Kidney glomerular epithelial cell (primary cell): ENCODE measurements at regions not wholly inside any gene's neighbourhood (a gene's known extent, or its start where the extent isn't known, plus 50 kb on each side); places are given as distances from the start of the nearest gene placed in this dataset.

Experiments used
- DNase-seq: peaks from one replicate; lab custom pipeline; 2025; lab: John Stamatoyannopoulos, UW

- no peak for DNase-seq
Observed at GRCh38 chr9:82621447-82621846, 441.5 kb downstream of the RASEF start.

DNA sequence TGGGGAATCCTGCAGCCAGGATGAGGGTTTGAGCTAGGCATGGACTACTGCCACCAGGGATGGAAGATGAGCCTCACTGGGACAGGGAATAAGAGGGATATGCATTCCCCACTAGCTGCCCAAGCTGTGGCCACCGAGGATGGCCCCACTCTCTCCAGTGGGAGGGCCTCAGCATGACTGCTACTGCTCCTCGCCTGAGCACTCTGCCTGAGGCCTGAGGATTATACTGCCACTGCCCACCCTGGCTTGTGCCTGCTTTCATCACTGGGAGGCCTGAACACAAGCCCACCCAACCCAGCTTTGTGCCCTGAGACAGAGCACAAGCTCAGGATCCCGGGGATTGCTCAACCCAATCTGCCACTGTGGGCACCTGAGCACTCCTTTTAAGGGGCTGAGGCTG, 425.6 kb downstream of the RASEF start:
- DNase-seq = no peak

- no peak for DNase-seq
Observed at GRCh38 chr9:82645600-82645999, 417.3 kb downstream of the RASEF start.

DNA sequence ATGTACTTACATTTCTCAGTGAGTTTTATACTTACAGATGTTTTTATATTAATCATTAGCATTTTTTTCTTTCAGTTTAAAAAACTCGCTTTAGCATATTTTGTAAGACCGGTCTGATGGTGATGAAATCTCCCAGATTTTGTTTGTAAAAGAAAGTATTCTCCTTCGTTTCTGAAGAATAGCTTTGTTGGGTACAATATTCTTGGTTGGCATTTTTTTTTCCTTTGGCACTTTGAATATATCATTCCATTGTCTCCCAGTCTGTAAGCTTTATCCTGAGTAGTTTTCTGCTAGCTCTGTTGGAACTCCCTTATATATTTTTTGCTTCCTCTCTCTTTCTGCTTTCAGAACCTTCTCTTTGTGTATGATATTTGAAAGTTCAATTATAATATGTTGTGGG, 412.6 kb downstream of the RASEF start:
- DNase-seq = no peak

GRCh38 chr9:82651474-82651873, 411.5 kb downstream of the RASEF start:
- no peak for DNase-seq

- DNase-seq = no peak
Observed at GRCh38 chr9:82665324-82665723, 397.6 kb downstream of the RASEF start.

DNA sequence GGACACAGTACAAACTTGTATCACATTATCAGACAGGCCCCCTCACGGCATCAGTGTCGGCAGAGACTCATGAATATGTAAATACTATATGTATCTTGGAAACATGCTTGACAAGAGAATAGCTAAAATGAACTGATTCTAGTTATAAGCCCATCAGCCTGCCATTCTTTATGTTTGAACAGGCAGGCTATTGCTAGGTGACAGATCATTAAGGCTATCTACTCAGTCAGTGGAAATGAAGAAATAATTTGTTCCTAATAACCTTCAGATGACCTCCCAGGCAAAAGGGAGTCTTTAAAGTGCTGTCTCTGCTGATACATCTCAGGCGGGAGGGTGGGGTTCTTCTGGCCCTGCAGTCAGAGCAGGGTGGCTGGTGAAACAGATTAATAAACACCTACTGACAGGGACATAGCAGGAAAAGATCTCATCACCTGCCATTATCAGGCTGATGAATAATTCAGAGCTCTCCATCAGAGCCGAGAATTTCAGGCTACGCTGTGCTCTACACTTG, 394.2 kb downstream of the RASEF start:
- no peak for DNase-seq

GRCh38 chr9:82670000-82670399, 392.9 kb downstream of the RASEF start:
- no peak for DNase-seq

DNA sequence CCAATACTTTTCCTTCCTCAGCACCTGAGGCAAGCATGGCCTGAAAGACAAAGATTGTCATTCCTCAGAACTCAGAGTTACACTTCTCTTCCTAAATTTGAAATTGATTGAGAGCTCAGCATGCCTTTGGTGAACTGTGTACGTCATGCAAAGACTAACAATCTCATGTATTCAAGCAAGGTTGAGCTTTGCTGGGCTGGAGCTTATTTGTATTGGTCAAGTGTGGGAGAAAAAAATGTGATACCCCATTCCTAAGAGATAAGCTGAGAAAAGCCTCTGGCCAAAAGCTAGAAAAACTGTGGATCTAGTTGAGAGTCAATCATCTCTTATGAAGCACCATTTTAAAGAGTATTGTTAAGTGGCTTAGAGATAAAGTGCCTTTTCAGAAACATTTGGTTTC, 392.2 kb downstream of the RASEF start:
- DNase-seq = no peak

DNA sequence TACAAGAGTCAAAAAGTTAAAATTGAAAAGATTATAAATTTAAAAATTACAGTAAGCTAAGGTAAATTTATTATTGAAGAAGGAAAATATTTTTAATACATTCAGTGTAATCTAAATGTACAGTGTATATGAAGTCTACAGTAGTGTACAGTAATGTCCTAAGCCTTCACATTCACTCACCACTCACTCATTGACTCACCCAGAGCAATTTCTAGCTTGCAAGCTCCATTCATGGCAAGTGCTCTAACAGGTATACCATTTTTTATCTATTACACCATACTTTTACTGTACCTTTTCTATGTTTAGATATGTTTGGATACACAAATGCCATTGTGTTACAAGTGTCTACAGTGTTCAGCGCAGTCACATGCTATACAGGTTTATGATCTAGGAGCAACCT, 389.7 kb downstream of the RASEF start:
- no peak for DNase-seq

DNA sequence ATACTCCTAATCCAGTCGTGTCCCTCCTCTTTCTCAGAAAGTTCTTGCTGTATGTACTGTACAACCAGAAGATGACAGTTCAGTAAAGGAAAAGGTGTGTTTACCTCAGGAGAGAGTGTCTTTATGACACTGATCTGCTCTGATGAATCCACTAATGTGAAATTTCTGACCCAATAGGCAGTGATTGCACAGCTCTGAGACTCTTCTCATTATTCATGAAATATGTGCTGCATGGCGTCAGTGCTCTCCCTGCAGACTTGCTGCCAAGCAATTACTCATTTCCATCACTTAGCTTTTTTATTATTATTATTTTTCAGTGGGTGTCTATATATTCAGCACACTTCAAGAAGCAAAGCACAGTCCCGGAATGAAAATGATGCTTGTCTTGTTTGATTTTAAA, 389.0 kb downstream of the RASEF start:
- DNase-seq = no peak

GRCh38 chr9:82675102-82675501, 387.8 kb downstream of the RASEF start:
- no peak for DNase-seq

DNA sequence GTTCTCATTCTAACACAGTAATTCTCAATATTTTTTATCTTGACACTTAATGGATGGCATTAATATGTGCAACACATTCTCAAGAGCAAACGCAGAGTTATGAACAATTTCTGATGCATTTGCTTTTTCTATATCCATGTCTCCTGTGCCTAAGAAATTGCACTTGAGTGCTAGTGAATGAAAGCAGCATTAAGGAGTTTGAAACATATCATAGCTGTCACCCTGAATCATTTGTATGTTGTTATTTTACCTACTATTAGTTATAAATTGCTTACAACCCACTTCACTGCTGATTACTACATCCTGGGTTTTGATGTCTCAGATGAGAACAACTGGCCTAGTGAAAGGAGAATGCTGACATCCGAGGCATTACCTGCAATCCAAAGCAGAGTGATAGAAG, 387.3 kb downstream of the RASEF start:
- DNase-seq = no peak

DNA sequence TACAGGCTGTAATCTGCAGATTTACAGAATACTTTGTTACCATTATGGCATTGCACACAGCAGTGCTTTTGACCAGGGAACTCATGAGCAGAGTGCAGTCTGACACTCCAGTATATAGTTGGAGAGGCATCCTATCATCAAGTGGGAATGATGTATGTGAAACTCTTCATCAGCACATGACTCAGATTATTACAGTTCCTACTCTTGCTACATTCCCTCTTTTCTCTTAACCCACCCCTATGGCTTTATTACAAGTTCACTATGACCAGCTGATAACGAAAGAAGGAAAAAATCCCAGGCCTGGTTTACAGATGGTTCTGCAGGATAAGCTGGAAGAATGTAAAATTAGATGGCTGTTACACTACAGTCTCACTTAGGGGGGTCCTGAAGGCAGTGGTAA, 385.9 kb downstream of the RASEF start:
- DNase-seq = no peak

- DNase-seq = no peak
Observed at GRCh38 chr9:82679472-82679871, 383.5 kb downstream of the RASEF start.

DNA sequence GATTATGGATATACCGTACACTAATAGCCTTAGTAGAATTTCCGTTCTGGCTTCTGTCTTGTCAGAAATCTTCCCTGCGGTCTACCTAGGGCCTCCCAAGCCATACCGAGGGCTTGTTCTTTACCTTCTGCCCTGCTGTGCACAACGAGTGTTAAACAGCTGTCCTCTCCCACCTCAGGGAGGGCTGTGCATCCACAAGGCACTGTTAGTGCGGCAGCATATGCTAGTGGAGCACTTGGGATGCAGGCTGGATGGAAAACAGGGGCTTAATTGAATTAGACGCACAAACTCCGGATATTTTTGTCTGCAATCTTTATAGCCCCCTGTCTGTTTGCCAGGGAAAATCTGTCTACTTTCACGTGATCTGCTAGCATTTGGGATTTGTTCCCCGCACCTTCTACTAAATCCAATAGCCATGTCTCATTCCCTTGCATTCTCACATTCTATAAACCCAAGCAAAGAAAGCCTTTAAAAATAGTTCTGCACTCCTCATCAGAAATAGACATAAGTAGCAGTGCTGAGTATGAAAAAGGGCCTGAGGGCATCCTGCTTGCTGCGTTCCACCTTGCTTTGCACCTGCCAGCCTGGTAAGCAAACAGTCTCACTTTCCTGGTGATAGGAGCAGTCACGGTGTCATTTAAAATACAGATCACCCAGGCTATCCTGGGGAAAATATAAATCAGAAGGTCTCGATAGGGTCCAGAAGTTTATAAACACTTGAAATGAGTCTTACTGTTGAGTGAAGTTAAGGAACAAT, 382.6 kb downstream of the RASEF start:
- no peak for DNase-seq

DNA sequence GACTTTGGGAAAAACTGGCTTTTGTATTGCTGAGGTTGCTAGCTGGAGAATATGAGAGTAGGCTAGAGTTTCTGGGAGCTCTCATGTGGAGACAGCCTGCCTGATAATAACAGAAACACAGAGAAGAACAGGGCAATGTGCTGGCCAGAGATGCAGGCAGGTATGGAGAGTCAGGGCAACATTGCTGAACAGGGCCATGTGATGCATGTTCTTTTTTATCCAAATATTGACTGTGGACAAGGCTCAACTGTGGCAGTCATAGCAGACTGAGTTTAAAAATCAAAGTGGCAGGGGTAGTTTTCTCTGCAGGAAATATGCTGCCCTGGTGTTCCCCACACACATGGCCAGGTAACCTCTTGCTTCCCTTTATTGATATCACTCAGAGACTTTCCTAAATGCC, 381.1 kb downstream of the RASEF start:
- no peak for DNase-seq

DNA sequence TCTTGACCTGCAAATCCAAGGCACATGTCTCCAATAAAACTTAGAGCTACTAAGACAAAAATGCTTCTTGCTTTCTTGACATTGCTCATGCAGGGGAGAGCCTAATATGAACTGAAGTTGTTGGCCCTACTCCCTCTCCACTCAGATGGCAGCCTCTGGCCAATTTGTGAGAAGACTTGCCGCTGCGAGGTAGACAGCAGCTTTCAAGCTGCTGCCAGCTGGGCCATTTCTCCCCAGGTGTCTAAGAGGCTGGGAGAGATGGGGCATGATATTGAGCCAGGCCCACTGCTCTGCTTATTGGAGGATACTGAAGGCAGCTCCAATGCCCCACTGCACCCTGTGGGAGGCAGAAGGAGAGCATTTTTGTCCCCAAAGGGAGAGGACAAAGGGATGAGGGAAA, 380.5 kb downstream of the RASEF start:
- no peak for DNase-seq

- no peak for DNase-seq
Observed at GRCh38 chr9:82695704-82696103, 367.2 kb downstream of the RASEF start.

- DNase-seq = no peak
Observed at GRCh38 chr9:82706786-82707185, 356.2 kb downstream of the RASEF start.

- no peak for DNase-seq
Observed at GRCh38 chr9:82716821-82717220, 346.1 kb downstream of the RASEF start.

DNA sequence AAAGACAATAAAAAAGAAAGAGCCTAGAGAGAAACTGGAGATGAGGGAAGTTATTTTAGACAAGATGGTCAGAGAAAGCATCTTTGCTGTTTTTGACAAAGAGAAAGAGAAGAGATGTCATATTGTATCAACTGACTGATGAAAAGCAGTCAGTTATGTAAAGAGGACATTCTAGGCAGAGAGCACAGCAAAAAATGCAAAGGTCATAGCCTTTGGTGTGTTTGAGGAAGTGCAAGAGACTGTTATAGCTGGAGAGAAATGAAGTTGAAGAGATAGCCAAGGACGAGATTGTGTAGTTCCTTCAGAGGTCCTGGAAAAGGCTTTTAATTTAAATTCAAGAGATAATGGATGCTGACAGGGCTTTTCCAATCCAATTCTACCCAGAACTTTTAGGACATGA, 342.4 kb downstream of the RASEF start:
- no peak for DNase-seq

- DNase-seq = peak; percentile 17
Observed at GRCh38 chr9:82721593-82721992, 341.3 kb downstream of the RASEF start.

GRCh38 chr9:82722051-82722450, 340.9 kb downstream of the RASEF start:
- no peak for DNase-seq
